Stimulated activated CD4-positive, alpha-beta T cell treated with anti-CD3 and anti-CD28 coated beads, Interleukin-12 subunit alpha, Interleukin-12 subunit beta, amount 100 ng/mL, for 24 hours (primary cell): ENCODE measurements at regions not wholly inside any gene's neighbourhood (a gene's known extent, or its start where the extent isn't known, plus 50 kb on each side); places are given as distances from the start of the nearest gene placed in this dataset.

Experiments used
- DNase-seq, 2 experiments: peaks; one replicate each; pipeline ENCODE4 v3.0.0-alpha.2; 2020; ENCODE audit warnings: low read depth in 2 of 2

GRCh38 chr14:97854918-97855317 is 1057.7 kb downstream of the VRK1 start:
- DNase-seq, result no peak

GRCh38 chr14:97866195-97866594 is 1069.0 kb downstream of the VRK1 start:
- no peak for DNase-seq

DNA sequence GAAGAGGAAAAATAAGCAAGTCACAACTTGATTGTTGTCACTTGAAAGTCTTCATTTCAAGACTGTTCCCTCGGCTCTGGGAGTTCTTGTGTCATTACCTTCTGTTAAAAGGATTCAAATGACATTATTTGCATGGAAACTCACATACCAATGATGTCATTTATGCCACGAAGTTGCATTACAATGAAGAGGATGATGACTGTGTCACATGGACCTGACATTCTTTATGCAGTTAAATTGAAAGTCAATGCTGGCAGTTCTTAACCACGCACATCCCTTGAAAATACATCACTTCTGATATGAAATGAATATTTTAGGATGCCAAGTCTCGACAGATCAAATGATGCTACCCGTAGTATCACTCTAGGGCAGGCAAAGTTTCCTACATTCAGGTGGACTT is 1069.5 kb downstream of the VRK1 start:
- DNase-seq, result no peak

GRCh38 chr14:97873291-97873690 is 1076.1 kb downstream of the VRK1 start:
- DNase-seq, result no peak

DNA sequence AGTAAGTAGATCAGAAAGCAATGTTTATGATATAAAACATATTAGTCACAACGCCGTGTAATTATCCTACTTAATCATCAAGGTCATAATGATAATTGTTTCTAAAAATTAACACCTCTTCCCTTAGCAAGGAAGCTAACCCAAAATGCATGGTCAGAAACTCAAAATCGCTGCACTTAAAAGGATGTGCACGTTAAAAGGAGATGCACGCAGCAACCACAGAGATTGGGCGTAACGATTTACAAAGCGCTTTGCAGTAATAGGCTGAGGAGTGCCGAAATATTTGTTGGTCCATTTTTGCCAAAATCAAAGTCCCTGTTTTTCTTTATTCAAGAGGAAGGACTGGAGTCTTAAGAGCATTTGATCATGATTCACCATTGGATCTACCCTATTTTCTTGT is 1077.2 kb downstream of the VRK1 start:
- no peak for DNase-seq

DNA sequence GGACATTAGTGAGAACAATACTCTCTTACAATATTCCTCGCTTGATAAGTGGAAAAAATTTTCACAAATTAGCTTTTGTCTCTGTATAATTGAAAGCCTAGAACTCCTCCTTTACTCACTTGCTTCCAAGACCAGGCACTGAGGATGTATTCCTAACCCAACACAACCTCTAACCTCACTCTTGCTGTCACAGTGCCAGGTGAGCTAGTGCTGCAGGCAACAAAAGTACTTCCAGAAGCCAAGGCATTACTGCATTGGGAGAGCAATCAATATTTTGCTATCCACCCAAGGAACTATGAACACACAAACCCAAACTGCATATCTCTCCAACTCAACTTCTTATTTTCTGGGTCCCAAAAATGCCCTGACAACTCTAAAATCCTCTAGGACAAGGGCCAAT is 1081.0 kb downstream of the VRK1 start:
- no peak for DNase-seq

GRCh38 chr14:97878727-97879126 is 1081.5 kb downstream of the VRK1 start:
- no peak for DNase-seq

GRCh38 chr14:97887690-97888089 is 1090.5 kb downstream of the VRK1 start:
- no peak for DNase-seq

- DNase-seq, result no peak
Measured at GRCh38 chr14:97888331-97888730, 1091.1 kb downstream of the VRK1 start.

DNA sequence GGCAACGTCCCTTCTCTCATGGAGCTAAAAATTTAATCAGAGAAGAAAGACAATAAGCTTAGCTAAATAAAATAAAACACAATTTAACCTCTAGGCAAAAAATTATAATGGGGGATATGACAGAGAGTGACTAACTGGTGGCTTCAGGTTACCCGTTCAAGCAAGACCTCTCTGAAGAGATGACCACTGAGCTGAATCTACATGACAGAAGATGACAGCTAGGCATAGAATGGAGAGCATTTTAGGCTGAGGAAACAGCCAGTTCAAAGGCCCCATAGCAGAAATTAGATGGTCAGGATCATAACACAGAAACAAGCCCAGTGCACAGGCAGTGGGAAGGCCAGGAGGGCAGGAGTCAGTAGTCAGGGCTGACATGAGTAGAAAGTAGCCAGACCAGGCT is 1094.3 kb downstream of the VRK1 start:
- DNase-seq, result no peak

DNA sequence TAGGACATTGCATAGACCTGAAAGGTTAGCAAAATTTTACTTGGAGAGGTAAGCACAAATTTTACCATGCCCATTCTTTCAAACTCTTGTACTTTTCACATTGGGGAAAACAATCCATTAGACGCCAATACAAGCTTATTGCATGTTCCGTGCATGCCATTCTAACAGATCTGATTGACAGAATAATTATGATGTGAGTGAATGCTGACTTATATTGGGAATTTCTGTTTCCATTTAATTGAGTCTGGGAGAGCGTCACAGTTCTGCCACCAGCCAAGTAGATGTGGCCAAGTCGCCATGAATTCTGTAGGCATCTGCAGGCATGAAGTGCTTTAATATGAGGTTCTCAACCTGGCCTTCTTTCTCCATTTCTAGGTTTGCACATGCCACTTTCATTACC is 1097.4 kb downstream of the VRK1 start:
- DNase-seq, result no peak

DNA sequence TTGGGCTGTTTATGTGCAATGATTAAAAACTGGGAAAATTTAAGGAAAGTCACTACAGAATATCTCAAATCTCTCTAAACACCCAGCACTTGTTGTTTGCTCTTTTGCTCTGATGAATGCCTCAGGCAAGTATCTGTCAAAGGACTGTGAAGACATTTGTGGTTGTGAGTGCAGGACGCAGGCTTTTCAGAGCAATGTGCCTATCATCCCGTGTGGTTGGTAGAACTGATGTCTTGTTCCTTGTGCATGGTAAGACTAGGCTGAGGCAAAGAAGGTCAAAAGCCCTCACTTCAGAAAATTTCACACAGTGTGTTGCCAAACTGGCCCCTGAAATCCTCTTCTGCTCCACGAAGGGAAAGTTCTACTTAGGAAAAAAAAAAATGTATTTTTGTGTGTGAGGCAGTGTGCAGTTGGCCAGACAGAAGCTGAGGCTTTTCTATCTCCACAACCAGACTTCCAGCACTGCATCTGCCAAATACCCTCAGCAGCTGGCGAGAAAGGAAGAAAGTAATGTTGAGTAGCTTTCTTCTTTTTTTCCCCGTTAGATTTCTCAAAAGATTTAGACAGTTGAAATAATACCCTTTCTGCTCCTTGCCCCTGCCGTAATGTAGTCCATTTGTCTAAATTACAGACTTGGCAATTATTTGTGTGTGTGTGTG is 1103.1 kb downstream of the VRK1 start:
- no peak for DNase-seq

DNA sequence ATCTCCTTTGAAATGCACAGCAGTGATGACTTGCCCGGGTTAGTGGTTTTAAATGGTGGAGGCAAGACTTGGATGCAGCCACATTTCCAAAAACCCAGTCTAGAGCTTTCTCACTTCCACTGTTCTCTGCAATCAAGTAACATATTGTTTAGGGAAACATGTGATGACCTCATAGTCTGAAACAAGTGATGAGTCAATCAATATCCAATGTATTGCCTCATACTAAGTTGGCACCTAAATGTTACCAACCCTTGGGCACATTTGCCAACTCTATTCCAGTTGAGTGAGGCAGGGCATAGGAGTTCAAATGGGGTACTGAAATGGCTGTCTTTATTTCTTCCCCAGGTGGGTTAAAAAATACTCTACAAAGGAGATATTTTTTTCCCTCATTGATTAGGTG is 1105.4 kb downstream of the VRK1 start:
- no peak for DNase-seq

DNA sequence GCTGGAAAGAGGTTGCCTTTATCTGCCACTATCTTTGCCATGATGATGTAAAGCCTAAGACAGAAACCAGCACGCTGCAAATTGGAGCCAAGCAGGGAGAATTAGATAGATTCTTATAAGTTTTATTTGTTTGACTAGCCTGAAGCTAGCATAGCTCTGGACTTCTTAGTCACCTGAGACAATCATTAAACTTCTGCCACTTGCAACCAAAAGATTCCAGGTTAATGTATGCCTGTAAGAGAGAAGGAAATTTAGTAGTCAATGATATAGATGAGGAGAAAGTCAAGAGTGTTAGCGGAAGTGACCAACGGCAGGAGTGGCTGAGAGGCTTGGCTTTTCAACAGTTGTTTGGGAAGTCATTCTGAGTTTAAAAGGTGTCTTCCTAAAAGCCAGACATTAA is 1106.6 kb downstream of the VRK1 start:
- no peak for DNase-seq

DNA sequence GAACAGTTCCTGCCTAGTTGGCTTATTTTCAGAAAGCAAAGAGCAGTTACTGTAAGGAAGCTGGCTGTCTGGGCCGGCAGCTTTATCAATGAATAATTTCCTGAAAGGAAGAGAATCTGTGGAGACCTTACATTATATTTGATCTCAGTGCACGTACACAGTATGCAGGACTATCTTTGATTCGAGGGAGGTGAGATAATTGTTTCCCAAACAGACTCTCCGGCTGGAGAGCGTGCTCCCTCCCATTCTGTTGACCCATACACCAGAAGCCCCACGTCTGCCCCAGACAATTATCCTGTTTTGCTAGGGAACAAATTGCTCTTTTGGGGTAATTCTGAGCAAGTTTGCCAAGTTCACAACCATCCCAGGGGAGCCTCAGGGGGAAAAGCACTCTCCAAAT is 1115.0 kb downstream of the VRK1 start:
- no peak for DNase-seq

DNA sequence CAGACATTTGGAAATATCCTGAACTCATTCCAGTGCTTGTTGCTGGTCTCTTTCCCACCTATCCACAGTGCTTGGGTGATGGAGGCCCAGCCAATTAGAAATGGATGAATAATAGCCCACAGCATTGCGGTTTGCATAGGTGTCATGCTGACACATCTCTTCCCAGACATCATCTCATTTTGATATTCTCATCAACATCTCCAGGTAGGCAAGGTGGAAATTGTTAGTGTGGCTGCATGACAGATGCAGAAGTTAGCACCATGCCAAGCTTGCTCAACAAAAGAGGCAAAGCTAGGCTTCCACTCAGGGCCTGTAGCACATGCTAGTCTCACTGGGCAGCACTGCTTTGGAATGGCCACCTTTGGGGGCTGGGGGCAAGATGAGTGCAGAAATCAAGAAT is 1118.9 kb downstream of the VRK1 start:
- no peak for DNase-seq

GRCh38 chr14:97916669-97917568 is 1119.7 kb downstream of the VRK1 start:
- DNase-seq, result no peak

DNA sequence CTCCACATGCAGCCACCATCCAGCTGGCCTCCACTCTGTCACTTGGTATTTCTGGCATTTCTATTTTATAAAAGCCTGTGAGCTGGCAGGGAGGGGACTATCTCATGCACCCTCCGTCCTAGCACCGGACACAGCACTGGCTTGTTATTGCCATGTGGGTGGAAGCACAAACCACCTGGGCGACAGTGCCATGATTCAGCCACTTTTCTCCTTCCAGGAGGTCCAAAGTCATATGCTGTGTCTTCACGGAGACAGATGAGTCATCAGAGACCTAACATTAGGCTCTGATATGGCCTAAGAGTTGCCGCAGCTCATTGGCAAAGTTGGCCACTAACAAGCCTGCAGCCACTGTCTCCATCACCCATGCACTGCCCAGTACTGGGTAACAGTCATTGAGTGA is 1123.0 kb downstream of the VRK1 start:
- no peak for DNase-seq

DNA sequence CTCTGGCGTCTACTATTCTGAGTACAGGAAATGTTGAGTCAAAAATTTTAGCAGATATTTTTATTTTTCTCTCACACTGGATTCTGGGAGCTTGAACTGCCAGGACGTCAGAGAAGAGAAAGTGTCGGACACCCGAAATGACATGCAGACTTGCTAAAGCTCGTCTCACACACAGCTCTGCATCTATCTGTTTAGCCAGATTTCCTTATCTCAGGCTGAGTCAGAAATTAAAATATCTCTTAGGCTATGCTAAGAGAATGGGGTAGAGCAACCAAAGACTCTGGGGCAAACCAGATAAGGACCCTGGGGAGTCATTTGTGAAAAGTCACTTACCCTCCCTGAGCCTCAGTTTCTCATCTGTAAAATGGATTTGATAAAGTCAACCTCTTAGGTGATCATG is 1124.1 kb downstream of the VRK1 start:
- DNase-seq, result no peak

DNA sequence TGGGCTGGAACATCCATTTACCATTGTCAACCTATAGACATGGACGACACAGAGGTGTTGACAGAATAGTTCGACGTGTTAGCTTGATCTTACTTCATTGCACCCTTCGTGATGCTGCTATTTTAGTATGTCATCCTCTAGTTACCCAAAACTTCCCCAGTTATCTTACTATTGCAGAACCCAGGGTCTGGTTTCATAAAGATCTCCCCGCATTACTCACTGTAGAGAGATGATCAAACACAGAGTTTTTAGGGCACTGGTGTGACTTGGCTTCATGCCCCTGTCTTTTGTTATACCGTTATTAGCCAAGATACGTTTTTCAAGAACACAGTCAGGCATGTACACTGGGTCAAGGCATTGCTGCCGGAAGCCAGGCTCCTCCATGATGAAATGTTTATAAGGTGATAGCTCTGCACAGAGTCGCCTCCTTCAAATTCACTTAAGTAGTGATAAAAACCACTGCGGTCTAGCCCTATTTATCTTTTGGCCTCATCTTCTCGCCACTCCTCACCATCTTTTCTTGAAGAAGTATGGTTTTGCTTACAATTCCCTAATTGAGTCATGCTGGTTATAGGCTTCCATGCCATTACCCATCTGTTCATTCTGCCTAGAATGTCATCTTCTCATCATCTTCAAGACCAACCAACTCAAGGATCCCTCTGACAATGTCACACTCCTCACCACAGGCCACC is 1127.9 kb downstream of the VRK1 start:
- no peak for DNase-seq

GRCh38 chr14:97930166-97930565 is 1133.0 kb downstream of the VRK1 start:
- no peak for DNase-seq

DNA sequence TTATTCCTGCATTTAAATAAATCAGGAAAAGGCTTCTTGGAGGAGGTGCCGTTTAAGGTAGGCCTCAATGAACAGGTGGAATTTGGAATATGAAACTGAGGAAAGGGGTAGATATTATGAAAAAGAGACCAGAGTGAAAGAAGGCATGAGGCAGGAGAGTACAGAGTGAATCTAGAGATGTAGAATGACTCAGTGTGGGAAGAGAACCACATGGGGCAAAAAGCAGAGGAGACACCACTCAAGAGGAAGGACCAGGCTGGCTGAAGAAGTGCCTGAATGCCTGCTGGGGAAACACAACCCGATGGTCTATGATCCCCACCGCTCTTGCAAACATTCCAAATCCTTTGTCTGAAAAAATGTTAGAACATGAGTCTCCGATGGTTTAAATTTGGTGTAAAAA is 1134.1 kb downstream of the VRK1 start:
- DNase-seq, result no peak

DNA sequence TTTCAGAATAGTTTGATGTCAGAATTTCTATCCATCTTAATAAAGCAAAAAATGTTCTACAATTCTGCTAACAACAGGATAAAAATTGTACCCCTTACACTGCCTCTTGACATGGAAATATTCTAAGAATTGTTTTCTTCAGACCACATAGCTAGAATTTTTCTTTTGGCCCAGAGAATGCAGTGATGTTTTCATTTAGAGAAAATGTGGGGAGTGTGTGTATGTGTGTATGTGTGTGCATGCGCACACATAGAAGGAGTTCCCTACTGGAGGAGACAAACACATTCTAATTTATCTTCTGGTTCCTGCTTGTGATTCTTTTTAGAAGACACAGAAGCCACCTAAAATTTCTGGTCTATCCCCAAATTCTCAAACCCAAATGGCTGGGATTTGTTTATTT is 1145.7 kb downstream of the VRK1 start:
- no peak for DNase-seq
